DOHH2 (cell line): ENCODE measurements at regions not wholly inside any gene's neighbourhood (a gene's known extent, or its start where the extent isn't known, plus 50 kb on each side); places are given as distances from the start of the nearest gene placed in this dataset.

Experiments used
- H3F3A ChIP-seq: fragments of 200-600 bp; sonication (generic), shearing (Covaris generic); 2 replicates; pipeline ENCODE4 v1.6.0; 2016; ENCODE audit warnings: antibody characterized with exemption, mild to moderate bottlenecking; ENCODE audit not compliant: control insufficient read depth, insufficient read depth
- H3K27ac ChIP-seq: fragments of 200-600 bp; sonication (generic); 2 replicates; pipeline ENCODE4 v1.5.1; 2014; ENCODE audit warnings: low read depth, mild to moderate bottlenecking, low read length, moderate library complexity
- H3K27me3 ChIP-seq: fragments of 200-600 bp; sonication (generic); 2 replicates; pipeline ENCODE4 v1.6.1; 2014; ENCODE audit warnings: mild to moderate bottlenecking, low read length, mixed read lengths; ENCODE audit not compliant: control insufficient read depth
- H3K36me3 ChIP-seq: fragments of 200-600 bp; sonication (generic); 2 replicates; pipeline ENCODE4 v1.6.1; 2014; ENCODE audit warnings: mild to moderate bottlenecking, low read length, moderate library complexity, mixed read lengths; ENCODE audit not compliant: control insufficient read depth
- H3K4me1 ChIP-seq: fragments of 200-600 bp; sonication (generic); 2 replicates; pipeline ENCODE4 v1.6.1; 2014; ENCODE audit warnings: mild to moderate bottlenecking, low read length, mixed read lengths; ENCODE audit not compliant: control insufficient read depth
- H3K4me2 ChIP-seq: fragments of 200-600 bp; sonication (generic); 2 replicates; pipeline ENCODE4 v1.6.0; 2014; ENCODE audit warnings: mild to moderate bottlenecking, low read length, moderate library complexity
- H3K4me3 ChIP-seq: fragments of 200-600 bp; sonication (generic); 2 replicates; pipeline ENCODE4 v1.5.1; 2014; ENCODE audit warnings: mild to moderate bottlenecking, low read length, mixed read lengths
- H3K79me2 ChIP-seq: fragments of 200-600 bp; sonication (generic); 2 replicates; pipeline ENCODE4 v1.6.1; 2014; ENCODE audit warnings: mild to moderate bottlenecking, low read length, mixed read lengths; ENCODE audit not compliant: control insufficient read depth
- H3K9me2 ChIP-seq: fragments of 200-600 bp; sonication (generic); replicated peaks from 2 replicates; pipeline ENCODE4 v1.6.1; 2014; ENCODE audit warnings: mild to moderate bottlenecking, low read length, mixed read lengths; ENCODE audit not compliant: control insufficient read depth
- H3K9me3 ChIP-seq: fragments of 200-600 bp; sonication (generic); 2 replicates; pipeline ENCODE4 v1.6.1; 2014; ENCODE audit warnings: antibody characterized with exemption, low read length, mixed read lengths; ENCODE audit not compliant: control insufficient read depth, insufficient read depth
- H4K20me1 ChIP-seq: fragments of 200-600 bp; sonication (generic); 2 replicates; pipeline ENCODE4 v1.6.0; 2014; ENCODE audit warnings: low read depth, mild to moderate bottlenecking, antibody characterized with exemption, low read length, moderate library complexity; ENCODE audit not compliant: control insufficient read depth, insufficient read depth
- CTCF ChIP-seq: fragments of 200-600 bp; sonication (generic); IDR thresholded peaks from one replicate; pipeline ENCODE4 v1.5.1; 2014; ENCODE audit warnings: antibody characterized with exemption, mild to moderate bottlenecking, low read depth, low read length; ENCODE audit not compliant: poor library complexity, severe bottlenecking
- EZH2phosphoT487 ChIP-seq: fragments of 200-600 bp; sonication (generic); IDR thresholded peaks from 2 replicates; pipeline ENCODE4 v1.6.1; 2017; ENCODE audit warnings: borderline replicate concordance, mild to moderate bottlenecking, antibody characterized with exemption, low read length, moderate library complexity, mixed read lengths

GRCh38 chr11:15870911-15871310 is 485.4 kb downstream of the SOX6 start:
- Histone ChIP-seq H3K27me3 (no peaks in the 10 kb centered on the region), H3K9me2 (no peaks in the 10 kb centered on the region), H3K36me3 (no peaks in the 10 kb centered on the region), H3F3A (no peaks in the 10 kb centered on the region), H3K27ac (no peak overlapping the region), H3K4me2 (no peak overlapping the region), H3K4me1 (no peaks in the 10 kb centered on the region), H3K9me3 (no peaks in the 10 kb centered on the region), H3K4me3 (no peak overlapping the region), H4K20me1 (no peaks in the 10 kb centered on the region), H3K79me2 (no peaks in the 10 kb centered on the region)
- no peak for TF ChIP-seq CTCF
- TF ChIP-seq EZH2phosphoT487, result no peak

GRCh38 chr11:15871904-15872626 is 484.3 kb downstream of the SOX6 start:
- no peak overlapping the region for H3K27ac ChIP-seq
- no peaks in the 10 kb centered on the region for H3K9me3 ChIP-seq
- H3K27me3 ChIP-seq, result no peaks in the 10 kb centered on the region
- H3K4me3 ChIP-seq, result no peak overlapping the region
- no peak for TF ChIP-seq EZH2phosphoT487
- no peaks in the 10 kb centered on the region for H3K9me2 ChIP-seq
- no peak overlapping the region for H3K4me2 ChIP-seq
- no peaks in the 10 kb centered on the region for H3F3A ChIP-seq
- no peaks in the 10 kb centered on the region for H4K20me1 ChIP-seq
- H3K4me1 ChIP-seq, result no peaks in the 10 kb centered on the region
- no peaks in the 10 kb centered on the region for H3K79me2 ChIP-seq
- H3K36me3 ChIP-seq, result no peaks in the 10 kb centered on the region

GRCh38 chr11:15873501-15873900 is 482.8 kb downstream of the SOX6 start:
- Histone ChIP-seq H3K4me3 (no peak overlapping the region), H3K9me3 (no peaks in the 10 kb centered on the region), H3K4me2 (no peak overlapping the region), H3K4me1 (no peaks in the 10 kb centered on the region), H3K27ac (no peak overlapping the region), H3K27me3 (no peaks in the 10 kb centered on the region), H3K79me2 (no peaks in the 10 kb centered on the region), H4K20me1 (no peaks in the 10 kb centered on the region), H3F3A (no peaks in the 10 kb centered on the region), H3K36me3 (no peaks in the 10 kb centered on the region), H3K9me2 (no peaks in the 10 kb centered on the region)
- no peak for TF ChIP-seq CTCF
- no peak for TF ChIP-seq EZH2phosphoT487

- TF ChIP-seq CTCF (no peak), EZH2phosphoT487 (no peak)
- H3K27me3 ChIP-seq, result no peaks in the 10 kb centered on the region
- H3K4me3 ChIP-seq, result no peak overlapping the region
Observed at GRCh38 chr11:15874704-15875103, 481.6 kb downstream of the SOX6 start.

More at GRCh38 chr11:15874704-15875103, 481.6 kb downstream of the SOX6 start:
- H3K4me2 ChIP-seq, result no peak overlapping the region
- no peaks in the 10 kb centered on the region for H3K4me1 ChIP-seq
- H3F3A ChIP-seq, result no peaks in the 10 kb centered on the region
- H3K9me3 ChIP-seq, result no peaks in the 10 kb centered on the region
- no peaks in the 10 kb centered on the region for H3K9me2 ChIP-seq
- H3K27ac ChIP-seq, result no peak overlapping the region
- no peaks in the 10 kb centered on the region for H3K79me2 ChIP-seq
- no peaks in the 10 kb centered on the region for H3K36me3 ChIP-seq
- no peaks in the 10 kb centered on the region for H4K20me1 ChIP-seq
